A673 (cell line): ENCODE measurements at regions not wholly inside any gene's neighbourhood (a gene's known extent, or its start where the extent isn't known, plus 50 kb on each side); places are given as distances from the start of the nearest gene placed in this dataset.

Source experiments
- EZH2 ChIP-seq: fragments of 200-600 bp; sonication (generic); IDR thresholded peaks from 2 replicates; pipeline ENCODE4 v1.6.1; 2017; ENCODE audit warnings: borderline replicate concordance, low read depth, mild to moderate bottlenecking, mixed read lengths, antibody characterized with exemption, low read length; ENCODE audit not compliant: poor library complexity, severe bottlenecking
- TF ChIP-seq, protein P1 (sequence below): fragments of 300-800, 200-600 bp; sonication (generic); conservative IDR thresholded peaks from 2 replicates; pipeline ENCODE4 v1.5.1; 2017; ENCODE audit warnings: low read depth, mild to moderate bottlenecking, antibody characterized with exemption, low read length, moderate library complexity, mixed read lengths

DNA sequence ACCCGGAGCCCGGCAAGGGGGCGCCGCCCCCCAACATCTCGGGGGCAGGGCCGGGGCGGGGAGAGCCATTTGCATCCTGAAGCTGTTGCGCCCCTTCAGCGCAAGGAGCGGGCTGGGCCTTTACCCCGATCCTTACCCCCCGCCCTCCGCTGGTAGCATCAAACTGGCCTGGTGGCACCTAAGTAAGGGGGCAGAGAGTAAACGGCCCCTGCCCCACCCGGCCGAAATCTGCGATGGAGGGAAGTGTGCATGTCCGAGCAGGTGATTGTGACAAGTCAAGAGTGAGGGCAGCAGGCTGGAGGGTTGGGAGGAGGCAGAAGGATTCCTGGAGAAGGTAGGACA is 101.2 kb downstream of the ESM1 start:
- TF ChIP-seq, protein P1, sequence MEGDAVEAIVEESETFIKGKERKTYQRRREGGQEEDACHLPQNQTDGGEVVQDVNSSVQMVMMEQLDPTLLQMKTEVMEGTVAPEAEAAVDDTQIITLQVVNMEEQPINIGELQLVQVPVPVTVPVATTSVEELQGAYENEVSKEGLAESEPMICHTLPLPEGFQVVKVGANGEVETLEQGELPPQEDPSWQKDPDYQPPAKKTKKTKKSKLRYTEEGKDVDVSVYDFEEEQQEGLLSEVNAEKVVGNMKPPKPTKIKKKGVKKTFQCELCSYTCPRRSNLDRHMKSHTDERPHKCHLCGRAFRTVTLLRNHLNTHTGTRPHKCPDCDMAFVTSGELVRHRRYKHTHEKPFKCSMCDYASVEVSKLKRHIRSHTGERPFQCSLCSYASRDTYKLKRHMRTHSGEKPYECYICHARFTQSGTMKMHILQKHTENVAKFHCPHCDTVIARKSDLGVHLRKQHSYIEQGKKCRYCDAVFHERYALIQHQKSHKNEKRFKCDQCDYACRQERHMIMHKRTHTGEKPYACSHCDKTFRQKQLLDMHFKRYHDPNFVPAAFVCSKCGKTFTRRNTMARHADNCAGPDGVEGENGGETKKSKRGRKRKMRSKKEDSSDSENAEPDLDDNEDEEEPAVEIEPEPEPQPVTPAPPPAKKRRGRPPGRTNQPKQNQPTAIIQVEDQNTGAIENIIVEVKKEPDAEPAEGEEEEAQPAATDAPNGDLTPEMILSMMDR: no peak
- TF ChIP-seq EZH2: no peak
